HepG2 (cell line): ENCODE measurements at regions not wholly inside any gene's neighbourhood (a gene's known extent, or its start where the extent isn't known, plus 50 kb on each side); places are given as distances from the start of the nearest gene placed in this dataset.

ENCODE experiments used
- DMAP1 ChIP-seq: IDR thresholded peaks from 2 replicates; pipeline ENCODE4 v1.6.1; 2016
- FOXC1 ChIP-seq: sonication (generic); formaldehyde crosslinking; IDR thresholded peaks from 2 replicates; pipeline ENCODE4 v1.8.0; 2022; ENCODE audit warnings: mild to moderate bottlenecking, missing genetic modification reagents, borderline replicate concordance
- GATAD2A ChIP-seq: IDR thresholded peaks from 2 replicates; pipeline ENCODE4 v1.6.1; 2016
- MAZ ChIP-seq, 2 experiments: sonication (generic) in 1 of 2; formaldehyde crosslinking in 1 of 2; IDR thresholded peaks; 2 replicates each; pipeline versions ENCODE4 v1.5.0 to v1.6.1; 2012 to 2020; ENCODE audit warnings: low read depth in 2 of 2, mild to moderate bottlenecking in 2 of 2, borderline replicate concordance in 1 of 2, improper control_type of control experiment in 1 of 2, low read length in 1 of 2, missing genetic modification reagents in 1 of 2, moderate library complexity in 1 of 2
- MTA3 ChIP-seq: sonication (generic); formaldehyde crosslinking; IDR thresholded peaks from 2 replicates; pipeline ENCODE4 v1.4.0; 2020; ENCODE audit warnings: missing genetic modification reagents
- NAIF1 ChIP-seq: sonication (generic); formaldehyde crosslinking; IDR thresholded peaks from 2 replicates; pipeline ENCODE4 v1.5.0; 2020; ENCODE audit warnings: mild to moderate bottlenecking, missing genetic modification reagents, borderline replicate concordance
- NCOA1 ChIP-seq: sonication (generic); formaldehyde crosslinking; IDR thresholded peaks from 2 replicates; pipeline ENCODE4 v1.9.0; 2021; ENCODE audit warnings: missing genetic modification reagents
- NFE2L2 ChIP-seq: fragments of 150-350 bp; IDR thresholded peaks from 2 replicates; pipeline ENCODE4 v1.6.1; 2014; ENCODE audit warnings: low read length
- NONO ChIP-seq, 2 experiments: fragments of 450-650 bp in 1 of 2; sonication (generic) in 1 of 2; formaldehyde crosslinking in 1 of 2; IDR thresholded peaks in 1 of 2; conservative IDR thresholded peaks in 1 of 2; 2 replicates each; pipeline versions ENCODE4 v1.6.1 to v1.8.0; 2017 to 2022; ENCODE audit warnings: mild to moderate bottlenecking in 1 of 2, missing genetic modification reagents in 1 of 2, moderate library complexity in 1 of 2
- NR2F2 ChIP-seq: IDR thresholded peaks from 2 replicates; pipeline ENCODE4 v1.6.1; 2012; ENCODE audit warnings: low read depth, inconsistent platforms, borderline replicate concordance
- SALL1 ChIP-seq: sonication (generic); formaldehyde crosslinking; IDR thresholded peaks from 2 replicates; pipeline ENCODE4 v1.8.0; 2022; ENCODE audit warnings: mild to moderate bottlenecking, missing genetic modification reagents
- SIN3A ChIP-seq: IDR thresholded peaks from 2 replicates; pipeline ENCODE4 v1.6.1; 2011; ENCODE audit warnings: low read depth, mild to moderate bottlenecking, control low read depth, low read length, borderline replicate concordance
- TGIF2 ChIP-seq: IDR thresholded peaks from 2 replicates; pipeline ENCODE4 v1.6.1; 2016; ENCODE audit warnings: control low read depth, missing compliant biosample characterization
- ZFAT ChIP-seq: sonication (generic); formaldehyde crosslinking; conservative IDR thresholded peaks from 2 replicates; pipeline ENCODE4 v1.8.1; 2023; ENCODE audit warnings: missing genetic modification reagents, inconsistent platforms
- ZNF235 ChIP-seq: sonication (generic); formaldehyde crosslinking; IDR thresholded peaks from 2 replicates; pipeline ENCODE4 v1.8.1; 2023; ENCODE audit warnings: mild to moderate bottlenecking, missing genetic modification reagents, borderline replicate concordance
- ZNF484 ChIP-seq: sonication (generic); formaldehyde crosslinking; IDR thresholded peaks from 2 replicates; pipeline ENCODE4 v1.5.1; 2020; ENCODE audit warnings: mild to moderate bottlenecking, low read depth, missing genetic modification reagents, borderline replicate concordance
- ZNF567 ChIP-seq: sonication (generic); formaldehyde crosslinking; IDR thresholded peaks from 2 replicates; pipeline ENCODE4 v1.8.1; 2023; ENCODE audit warnings: mild to moderate bottlenecking, missing genetic modification reagents, borderline replicate concordance
- ZNF569 ChIP-seq: sonication (generic); formaldehyde crosslinking; IDR thresholded peaks from 2 replicates; pipeline ENCODE4 v1.5.0; 2020; ENCODE audit warnings: mild to moderate bottlenecking, missing genetic modification reagents, moderate library complexity, borderline replicate concordance
- ZNF652 ChIP-seq: IDR thresholded peaks from 2 replicates; pipeline ENCODE4 v1.6.1; 2016; ENCODE audit warnings: low read depth, borderline replicate concordance
- TF ChIP-seq, protein P1 (sequence below): sonication (generic); formaldehyde crosslinking; IDR thresholded peaks from 2 replicates; pipeline ENCODE4 v1.9.0; 2021; ENCODE audit warnings: missing genetic modification reagents, mild to moderate bottlenecking, borderline replicate concordance
- TF ChIP-seq, protein P2 (sequence below): sonication (generic); formaldehyde crosslinking; IDR thresholded peaks from 2 replicates; pipeline ENCODE4 v1.4.0; 2020; ENCODE audit warnings: missing genetic modification reagents, borderline replicate concordance
- TF ChIP-seq, protein P3 (sequence below): sonication (generic); formaldehyde crosslinking; IDR thresholded peaks from 2 replicates; pipeline ENCODE4 v1.4.0; 2020; ENCODE audit warnings: missing genetic modification reagents, mild to moderate bottlenecking, borderline replicate concordance
- TF ChIP-seq, protein P4 (sequence below): sonication (generic); formaldehyde crosslinking; IDR thresholded peaks from 2 replicates; pipeline ENCODE4 v1.4.0; 2020; ENCODE audit warnings: mild to moderate bottlenecking, missing genetic modification reagents

DNA sequence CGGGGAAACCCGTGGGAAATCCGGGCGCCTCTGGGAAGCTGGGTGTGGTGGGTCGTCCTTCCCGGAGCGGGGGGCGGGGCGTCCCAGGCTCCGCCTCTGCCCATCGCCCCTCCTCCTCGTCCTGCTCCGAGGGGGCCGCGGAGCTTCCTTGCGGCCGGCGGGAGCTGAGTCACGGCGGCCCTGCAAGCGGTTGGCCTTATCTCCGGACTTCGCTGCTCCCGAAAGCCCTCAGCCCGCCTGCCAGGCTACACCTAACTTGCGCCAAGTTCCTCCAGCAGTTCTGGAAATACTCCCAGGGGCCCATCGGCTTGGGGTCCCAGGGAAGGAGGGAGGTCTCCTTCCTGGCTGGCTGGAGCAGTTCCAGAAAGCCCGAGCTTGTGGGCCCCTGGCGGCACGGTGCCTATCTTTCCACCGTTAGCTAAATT lies 54.1 kb upstream of the CDKN2AIPNL start (continued):
- TF ChIP-seq NR2F2 = no peak
- TF ChIP-seq, protein P1, sequence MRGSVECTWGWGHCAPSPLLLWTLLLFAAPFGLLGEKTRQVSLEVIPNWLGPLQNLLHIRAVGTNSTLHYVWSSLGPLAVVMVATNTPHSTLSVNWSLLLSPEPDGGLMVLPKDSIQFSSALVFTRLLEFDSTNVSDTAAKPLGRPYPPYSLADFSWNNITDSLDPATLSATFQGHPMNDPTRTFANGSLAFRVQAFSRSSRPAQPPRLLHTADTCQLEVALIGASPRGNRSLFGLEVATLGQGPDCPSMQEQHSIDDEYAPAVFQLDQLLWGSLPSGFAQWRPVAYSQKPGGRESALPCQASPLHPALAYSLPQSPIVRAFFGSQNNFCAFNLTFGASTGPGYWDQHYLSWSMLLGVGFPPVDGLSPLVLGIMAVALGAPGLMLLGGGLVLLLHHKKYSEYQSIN = no peak
- TF ChIP-seq NAIF1 (CRISPR knock-in tag) = peak; percentile 56; the same call in 1 of the 2 replicates
- TF ChIP-seq ZNF484 (CRISPR knock-in tag) = no peak
- TF ChIP-seq, protein P2, sequence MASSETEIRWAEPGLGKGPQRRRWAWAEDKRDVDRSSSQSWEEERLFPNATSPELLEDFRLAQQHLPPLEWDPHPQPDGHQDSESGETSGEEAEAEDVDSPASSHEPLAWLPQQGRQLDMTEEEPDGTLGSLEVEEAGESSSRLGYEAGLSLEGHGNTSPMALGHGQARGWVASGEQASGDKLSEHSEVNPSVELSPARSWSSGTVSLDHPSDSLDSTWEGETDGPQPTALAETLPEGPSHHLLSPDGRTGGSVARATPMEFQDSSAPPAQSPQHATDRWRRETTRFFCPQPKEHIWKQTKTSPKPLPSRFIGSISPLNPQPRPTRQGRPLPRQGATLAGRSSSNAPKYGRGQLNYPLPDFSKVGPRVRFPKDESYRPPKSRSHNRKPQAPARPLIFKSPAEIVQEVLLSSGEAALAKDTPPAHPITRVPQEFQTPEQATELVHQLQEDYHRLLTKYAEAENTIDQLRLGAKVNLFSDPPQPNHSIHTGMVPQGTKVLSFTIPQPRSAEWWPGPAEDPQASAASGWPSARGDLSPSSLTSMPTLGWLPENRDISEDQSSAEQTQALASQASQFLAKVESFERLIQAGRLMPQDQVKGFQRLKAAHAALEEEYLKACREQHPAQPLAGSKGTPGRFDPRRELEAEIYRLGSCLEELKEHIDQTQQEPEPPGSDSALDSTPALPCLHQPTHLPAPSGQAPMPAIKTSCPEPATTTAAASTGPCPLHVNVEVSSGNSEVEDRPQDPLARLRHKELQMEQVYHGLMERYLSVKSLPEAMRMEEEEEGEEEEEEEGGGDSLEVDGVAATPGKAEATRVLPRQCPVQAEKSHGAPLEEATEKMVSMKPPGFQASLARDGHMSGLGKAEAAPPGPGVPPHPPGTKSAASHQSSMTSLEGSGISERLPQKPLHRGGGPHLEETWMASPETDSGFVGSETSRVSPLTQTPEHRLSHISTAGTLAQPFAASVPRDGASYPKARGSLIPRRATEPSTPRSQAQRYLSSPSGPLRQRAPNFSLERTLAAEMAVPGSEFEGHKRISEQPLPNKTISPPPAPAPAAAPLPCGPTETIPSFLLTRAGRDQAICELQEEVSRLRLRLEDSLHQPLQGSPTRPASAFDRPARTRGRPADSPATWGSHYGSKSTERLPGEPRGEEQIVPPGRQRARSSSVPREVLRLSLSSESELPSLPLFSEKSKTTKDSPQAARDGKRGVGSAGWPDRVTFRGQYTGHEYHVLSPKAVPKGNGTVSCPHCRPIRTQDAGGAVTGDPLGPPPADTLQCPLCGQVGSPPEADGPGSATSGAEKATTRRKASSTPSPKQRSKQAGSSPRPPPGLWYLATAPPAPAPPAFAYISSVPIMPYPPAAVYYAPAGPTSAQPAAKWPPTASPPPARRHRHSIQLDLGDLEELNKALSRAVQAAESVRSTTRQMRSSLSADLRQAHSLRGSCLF (CRISPR knock-in tag) = peak; percentile 43; the same call in 1 of the 2 replicates
- TF ChIP-seq ZNF235 (CRISPR knock-in tag) = 0 out of 2 replicates have a peak, but pooled peaks have one; percentile 55
- 0 out of 2 replicates have a peak, but pooled peaks have one; percentile 16 for TF ChIP-seq FOXC1 (CRISPR knock-in tag)
- no peak for TF ChIP-seq ZNF569 (CRISPR knock-in tag)
- TF ChIP-seq TGIF2 (CRISPR knock-in tag) = no peak; the same call in 1 of the 2 replicates
- TF ChIP-seq DMAP1 (CRISPR knock-in tag) = peak; percentile 81
- TF ChIP-seq ZNF652 (CRISPR knock-in tag) = no peak
- TF ChIP-seq NFE2L2 = no peak; the same call in 1 of the 2 replicates
- TF ChIP-seq NONO (IDR thresholded peaks at IDR 0.05) = no peak
- TF ChIP-seq NONO (CRISPR knock-in tag; conservative IDR thresholded peaks at IDR 0.05) = peak; percentile 42
- TF ChIP-seq, protein P3, sequence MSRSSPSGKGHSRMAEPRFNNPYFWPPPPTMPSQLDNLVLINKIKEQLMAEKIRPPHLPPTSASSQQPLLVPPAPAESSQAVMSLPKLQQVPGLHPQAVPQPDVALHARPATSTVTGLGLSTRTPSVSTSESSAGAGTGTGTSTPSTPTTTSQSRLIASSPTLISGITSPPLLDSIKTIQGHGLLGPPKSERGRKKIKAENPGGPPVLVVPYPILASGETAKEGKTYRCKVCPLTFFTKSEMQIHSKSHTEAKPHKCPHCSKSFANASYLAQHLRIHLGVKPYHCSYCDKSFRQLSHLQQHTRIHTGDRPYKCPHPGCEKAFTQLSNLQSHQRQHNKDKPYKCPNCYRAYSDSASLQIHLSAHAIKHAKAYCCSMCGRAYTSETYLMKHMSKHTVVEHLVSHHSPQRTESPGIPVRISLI (CRISPR knock-in tag) = no peak; the same call in 1 of the 2 replicates
- no peak for TF ChIP-seq ZFAT (CRISPR knock-in tag)
- no peak for TF ChIP-seq MTA3 (CRISPR knock-in tag)
- TF ChIP-seq GATAD2A = no peak
- no peak for TF ChIP-seq NCOA1 (CRISPR knock-in tag)
- TF ChIP-seq SIN3A = peak; percentile 40; the same call in 1 of the 2 replicates
- TF ChIP-seq, protein P4, sequence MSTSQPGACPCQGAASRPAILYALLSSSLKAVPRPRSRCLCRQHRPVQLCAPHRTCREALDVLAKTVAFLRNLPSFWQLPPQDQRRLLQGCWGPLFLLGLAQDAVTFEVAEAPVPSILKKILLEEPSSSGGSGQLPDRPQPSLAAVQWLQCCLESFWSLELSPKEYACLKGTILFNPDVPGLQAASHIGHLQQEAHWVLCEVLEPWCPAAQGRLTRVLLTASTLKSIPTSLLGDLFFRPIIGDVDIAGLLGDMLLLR (CRISPR knock-in tag) = no peak
- 0 out of 2 replicates have a peak, but pooled peaks have one; percentile 14 for TF ChIP-seq SALL1
- peak; percentile 98 for TF ChIP-seq MAZ (IDR thresholded peaks at IDR 0.05; ENCODE audit: borderline replicate concordance, low read depth, low read length)
- TF ChIP-seq MAZ (CRISPR knock-in tag; IDR thresholded peaks at IDR 0.05; ENCODE audit: low read depth) = peak; percentile 79; the same call in 1 of the 2 replicates
- TF ChIP-seq ZNF567 (CRISPR knock-in tag) = 0 out of 2 replicates have a peak, but pooled peaks have one; percentile 31
